ENCODE measurements at regions not wholly inside any gene's neighbourhood (a gene's known extent, or its start where the extent isn't known, plus 50 kb on each side); places are given as distances from the start of the nearest gene placed in this dataset.
"Not testable (repeated sequence)": the region's sequence is repeated elsewhere in the genome, so short reads cannot be mapped to it uniquely, and the experiment has no call there.

- not testable (repeated sequence) for TF ChIP-seq SP1, FOXK2 (IDR thresholded peaks at IDR 0.05)
Measured at GRCh38 chr10:46841051-46841593, 70.1 kb upstream of the PTPN20 start.
